ENCODE measurements at regions not wholly inside any gene's neighbourhood (a gene's known extent, or its start where the extent isn't known, plus 50 kb on each side); places are given as distances from the start of the nearest gene placed in this dataset.

GRCh38 chr16:76883076-76883475, 307.9 kb upstream of the MON1B start:
- H2AFZ ChIP-seq (ENCODE audit: low read length), result no peak overlapping the region
- H3K4me1 ChIP-seq (ENCODE audit: insufficient read depth, low read length), result no peaks in the 10 kb centered on the region
- H3F3A ChIP-seq (ENCODE audit: low read length, unreplicated experiment), result no peaks in the 10 kb centered on the region
- H3K9me3 ChIP-seq (ENCODE audit: low read length), result no peaks in the 10 kb centered on the region
- intact Hi-C loops (cut with micrococcal nuclease), result loop anchor here (5.0 to 10.0 kb wide), 2 partner anchors 231 to 1078 kb away; no protein-coding TSS in a partner anchor
- no peak for ATAC-seq
- H4K20me1 ChIP-seq (ENCODE audit: low read length), result no peaks in the 10 kb centered on the region
- no peak overlapping the region for H3K4me2 ChIP-seq (ENCODE audit: low read length)
- no peak overlapping the region for H3K4me3 ChIP-seq (ENCODE audit: low read length)
- H3K9me2 ChIP-seq (replicated peaks; ENCODE audit: low read length), result no peaks in the 10 kb centered on the region
- TF ChIP-seq, protein P1, sequence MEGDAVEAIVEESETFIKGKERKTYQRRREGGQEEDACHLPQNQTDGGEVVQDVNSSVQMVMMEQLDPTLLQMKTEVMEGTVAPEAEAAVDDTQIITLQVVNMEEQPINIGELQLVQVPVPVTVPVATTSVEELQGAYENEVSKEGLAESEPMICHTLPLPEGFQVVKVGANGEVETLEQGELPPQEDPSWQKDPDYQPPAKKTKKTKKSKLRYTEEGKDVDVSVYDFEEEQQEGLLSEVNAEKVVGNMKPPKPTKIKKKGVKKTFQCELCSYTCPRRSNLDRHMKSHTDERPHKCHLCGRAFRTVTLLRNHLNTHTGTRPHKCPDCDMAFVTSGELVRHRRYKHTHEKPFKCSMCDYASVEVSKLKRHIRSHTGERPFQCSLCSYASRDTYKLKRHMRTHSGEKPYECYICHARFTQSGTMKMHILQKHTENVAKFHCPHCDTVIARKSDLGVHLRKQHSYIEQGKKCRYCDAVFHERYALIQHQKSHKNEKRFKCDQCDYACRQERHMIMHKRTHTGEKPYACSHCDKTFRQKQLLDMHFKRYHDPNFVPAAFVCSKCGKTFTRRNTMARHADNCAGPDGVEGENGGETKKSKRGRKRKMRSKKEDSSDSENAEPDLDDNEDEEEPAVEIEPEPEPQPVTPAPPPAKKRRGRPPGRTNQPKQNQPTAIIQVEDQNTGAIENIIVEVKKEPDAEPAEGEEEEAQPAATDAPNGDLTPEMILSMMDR (conservative IDR thresholded peaks at IDR 0.05; ENCODE audit: low read depth, low read length), result no peak
- no peak for TF ChIP-seq EZH2 (IDR thresholded peaks at IDR 0.05; ENCODE audit: low read length, unreplicated experiment)
- TF ChIP-seq EZH2phosphoT487 (IDR thresholded peaks at IDR 0.05; ENCODE audit: borderline replicate concordance, low read length), result no peak
- ChIA-PET CTCF (interaction anchor here (0.6 kb wide), 1 partner anchor 46 kb away, joined by 3 read pairs; no protein-coding TSS in a partner anchor), POLR2A (ENCODE audit: unreplicated experiment) (no interaction called here)
- peaks cover 34% of the 10 kb centered on the region for H3K27me3 ChIP-seq (ENCODE audit: low read length)
- no peak overlapping the region for H3K27ac ChIP-seq (ENCODE audit: low read length)
- H3K79me2 ChIP-seq (ENCODE audit: low read length), result no peaks in the 10 kb centered on the region
- H3K9ac ChIP-seq (ENCODE audit: low read length), result no peak overlapping the region
- no peaks in the 10 kb centered on the region for H3K36me3 ChIP-seq (ENCODE audit: low read depth, low read length)
- no peak for DNase-seq
- no TSS peak for BruUV-seq (replicated peaks)

GRCh38 chr16:76885776-76886537, 305.0 kb upstream of the MON1B start:
- no peak overlapping the region for H3K27ac ChIP-seq (ENCODE audit: low read length)
- no peaks in the 10 kb centered on the region for H3F3A ChIP-seq (ENCODE audit: low read length, unreplicated experiment)
- no peak for DNase-seq
- intact Hi-C loops (cut with micrococcal nuclease), result loop anchor here (10.0 kb wide), 1 partner anchor 1081 kb away; no protein-coding TSS in a partner anchor
- no peaks in the 10 kb centered on the region for H3K9me2 ChIP-seq (replicated peaks; ENCODE audit: low read length)
- no TSS peak for BruUV-seq (replicated peaks)
- ChIA-PET CTCF (no interaction called here), POLR2A (ENCODE audit: unreplicated experiment) (no interaction called here)
- no peaks in the 10 kb centered on the region for H3K79me2 ChIP-seq (ENCODE audit: low read length)
- TF ChIP-seq, protein P1 (conservative IDR thresholded peaks at IDR 0.05; ENCODE audit: low read depth, low read length), result no peak
- no peak for TF ChIP-seq EZH2 (IDR thresholded peaks at IDR 0.05; ENCODE audit: low read length, unreplicated experiment)
- no peak for TF ChIP-seq EZH2phosphoT487 (IDR thresholded peaks at IDR 0.05; ENCODE audit: borderline replicate concordance, low read length)
- no peaks in the 10 kb centered on the region for H3K36me3 ChIP-seq (ENCODE audit: low read depth, low read length)
- H3K4me1 ChIP-seq (ENCODE audit: insufficient read depth, low read length), result no peaks in the 10 kb centered on the region
- no peaks in the 10 kb centered on the region for H4K20me1 ChIP-seq (ENCODE audit: low read length)
- H3K27me3 ChIP-seq (ENCODE audit: low read length), result peaks cover 34% of the 10 kb centered on the region
- no peak overlapping the region for H3K4me3 ChIP-seq (ENCODE audit: low read length)
- no peaks in the 10 kb centered on the region for H3K9me3 ChIP-seq (ENCODE audit: low read length)
- no peak overlapping the region for H2AFZ ChIP-seq (ENCODE audit: low read length)
- no peak overlapping the region for H3K4me2 ChIP-seq (ENCODE audit: low read length)
- no peak overlapping the region for H3K9ac ChIP-seq (ENCODE audit: low read length)
- no peak for ATAC-seq

DNA sequence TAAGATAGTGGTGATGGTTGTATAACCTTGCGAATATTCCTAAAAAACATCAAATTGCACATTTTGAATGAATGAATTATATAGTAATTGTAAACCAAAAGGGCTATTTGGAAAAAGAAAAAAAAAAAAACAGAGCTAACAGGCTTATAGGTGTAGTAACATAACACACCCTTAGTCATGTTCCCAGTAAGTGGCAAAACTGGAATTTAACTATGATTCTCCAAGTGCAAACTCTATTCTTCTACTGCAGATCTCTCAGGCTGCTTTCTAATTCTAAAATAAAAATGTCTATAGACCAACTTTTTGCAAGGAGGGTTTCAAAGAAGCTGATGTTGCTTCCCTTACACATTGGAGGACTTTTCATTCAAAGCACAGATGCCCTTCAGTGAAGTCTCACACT, 293.2 kb upstream of the MON1B start:
- Histone ChIP-seq H3F3A (ENCODE audit: low read length, unreplicated experiment) (no peaks in the 10 kb centered on the region), H3K9ac (ENCODE audit: low read length) (no peak overlapping the region), H3K9me3 (ENCODE audit: low read length) (no peaks in the 10 kb centered on the region), H3K4me3 (ENCODE audit: low read length) (no peak overlapping the region), H3K4me2 (ENCODE audit: low read length) (no peak overlapping the region), H3K27ac (ENCODE audit: low read length) (no peak overlapping the region), H3K27me3 (ENCODE audit: low read length) (peaks cover 17% of the 10 kb centered on the region), H2AFZ (ENCODE audit: low read length) (no peak overlapping the region), H3K79me2 (ENCODE audit: low read length) (no peaks in the 10 kb centered on the region), H4K20me1 (ENCODE audit: low read length) (no peaks in the 10 kb centered on the region), H3K4me1 (ENCODE audit: insufficient read depth, low read length) (peaks cover 4% of the 10 kb centered on the region; the same call in 1 of the 2 replicates), H3K36me3 (ENCODE audit: low read depth, low read length) (no peaks in the 10 kb centered on the region), H3K9me2 (replicated peaks; ENCODE audit: low read length) (no peaks in the 10 kb centered on the region)
- DNase-seq (peak; percentile 63), ATAC-seq (no peak; the same call in 1 of the 2 replicates)
- ChIA-PET POLR2A (ENCODE audit: unreplicated experiment) (interaction anchor here (0.5 kb wide), 1 partner anchor 283 kb away, joined by 9 read pairs; no protein-coding TSS in a partner anchor), CTCF (no interaction called here)
- BruUV-seq (replicated peaks), result no TSS peak
- intact Hi-C loops (cut with micrococcal nuclease), result no loop called here
- TF ChIP-seq EZH2phosphoT487 (IDR thresholded peaks at IDR 0.05; ENCODE audit: borderline replicate concordance, low read length) (no peak), EZH2 (IDR thresholded peaks at IDR 0.05; ENCODE audit: low read length, unreplicated experiment) (no peak)
- TF ChIP-seq, protein P1 (conservative IDR thresholded peaks at IDR 0.05; ENCODE audit: low read depth, low read length), result no peak
